Small intestine (tissue), 7 donors: ENCODE measurements at regions not wholly inside any gene's neighbourhood (a gene's known extent, or its start where the extent isn't known, plus 50 kb on each side); places are given as distances from the start of the nearest gene placed in this dataset.

Source experiments
- DNase-seq, 2 donors: peaks; one replicate each; pipeline versions ENCODE4 v3.0.0 to v3.0.0-alpha.2; 2013
- FAIRE-seq: peaks from 2 replicates; lab custom pipeline; 2012; peaks lifted over from hg19 to GRCh38; lab: Jason Lieb, UNC
- H3K27ac ChIP-seq, 3 donors: one replicate each; pipeline ENCODE4 v1.5.1; 2013; ENCODE audit warnings: low read length in 2 of 3, mild to moderate bottlenecking in 2 of 3, control low read depth in 1 of 3, inconsistent platforms in 1 of 3, low read depth in 1 of 3, moderate library complexity in 1 of 3
- H3K27me3 ChIP-seq, 3 donors: one replicate each; pipeline ENCODE4 v1.6.1; 2013; ENCODE audit warnings: low read length in 3 of 3, inconsistent platforms in 1 of 3; ENCODE audit not compliant: control insufficient read depth in 3 of 3, insufficient read depth in 3 of 3
- H3K36me3 ChIP-seq, 3 donors: one replicate each; pipeline ENCODE4 v1.6.1; 2013; ENCODE audit warnings: low read length in 3 of 3, inconsistent platforms in 1 of 3, low read depth in 1 of 3, mild to moderate bottlenecking in 1 of 3, moderate library complexity in 1 of 3; ENCODE audit not compliant: control insufficient read depth in 3 of 3, insufficient read depth in 2 of 3
- H3K4me1 ChIP-seq, 3 donors: one replicate each; pipeline ENCODE4 v1.6.1; 2013; ENCODE audit warnings: low read length in 2 of 3, inconsistent platforms in 1 of 3, low read depth in 1 of 3, mild to moderate bottlenecking in 1 of 3, moderate library complexity in 1 of 3; ENCODE audit not compliant: control insufficient read depth in 3 of 3, insufficient read depth in 2 of 3
- H3K4me3 ChIP-seq, 3 donors: one replicate each; pipeline ENCODE4 v1.5.1; 2013; ENCODE audit warnings: low read length in 3 of 3, control low read depth in 1 of 3, inconsistent platforms in 1 of 3, low read depth in 1 of 3, mild to moderate bottlenecking in 1 of 3, moderate library complexity in 1 of 3
- H3K9me3 ChIP-seq, 2 donors: one replicate each; pipeline ENCODE4 v1.6.1; 2013; ENCODE audit warnings: low read depth in 1 of 2, low read length in 1 of 2; ENCODE audit not compliant: control insufficient read depth in 2 of 2, insufficient read depth in 1 of 2
- WGBS, 3 donors: extraction: QIAGEN DNeasy Blood & Tissue Kit; methylation state at CpG; one replicate each; pipeline ENCODE4 v1.1.7; 2013; 5-methylcytosine and 5-hydroxymethylcytosine counted together
- donor health status: healthy with polysubstance abuse.
- donor health status: control.
- donor health status: control.
- donor health status: Bipolar disorder and iron deficiency.
- donor health status: healthy.

DNA sequence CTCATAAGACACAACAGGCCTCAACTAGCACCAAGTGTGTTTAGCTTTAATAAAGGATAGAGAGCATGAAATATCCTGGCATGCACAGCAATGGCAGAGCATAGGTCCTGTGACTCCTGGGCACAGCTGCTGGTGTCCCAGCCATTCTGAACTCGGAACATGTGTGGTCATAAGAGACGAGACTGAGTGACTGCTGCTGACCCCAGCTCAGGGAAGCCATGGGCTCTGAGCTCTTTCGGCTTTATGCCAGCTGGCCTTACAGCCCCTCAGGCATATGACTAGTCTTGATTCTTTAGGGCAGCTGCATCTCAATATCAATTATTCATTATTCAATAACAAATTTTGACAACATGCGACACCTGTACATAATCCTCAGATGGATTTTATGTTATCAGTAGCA, 62.4 kb upstream of the TOPAZ1 start:
- H3K27ac ChIP-seq = no peak overlapping the region
- WGBS, 3 donors = 88 to 92% (median 89%) methylated on average over 4 of the region's 4 CpGs
- FAIRE-seq (no peak), DNase-seq (no peak)
- no peaks in the 10 kb centered on the region for H3K4me1 ChIP-seq
- H3K36me3 ChIP-seq = no peaks in the 10 kb centered on the region
- H3K9me3 ChIP-seq = no peaks in the 10 kb centered on the region
- H3K27me3 ChIP-seq = peaks cover 0 to 3% (median 0%) of the 10 kb centered on the region in 3 donors
- H3K4me3 ChIP-seq = no peak overlapping the region

DNA sequence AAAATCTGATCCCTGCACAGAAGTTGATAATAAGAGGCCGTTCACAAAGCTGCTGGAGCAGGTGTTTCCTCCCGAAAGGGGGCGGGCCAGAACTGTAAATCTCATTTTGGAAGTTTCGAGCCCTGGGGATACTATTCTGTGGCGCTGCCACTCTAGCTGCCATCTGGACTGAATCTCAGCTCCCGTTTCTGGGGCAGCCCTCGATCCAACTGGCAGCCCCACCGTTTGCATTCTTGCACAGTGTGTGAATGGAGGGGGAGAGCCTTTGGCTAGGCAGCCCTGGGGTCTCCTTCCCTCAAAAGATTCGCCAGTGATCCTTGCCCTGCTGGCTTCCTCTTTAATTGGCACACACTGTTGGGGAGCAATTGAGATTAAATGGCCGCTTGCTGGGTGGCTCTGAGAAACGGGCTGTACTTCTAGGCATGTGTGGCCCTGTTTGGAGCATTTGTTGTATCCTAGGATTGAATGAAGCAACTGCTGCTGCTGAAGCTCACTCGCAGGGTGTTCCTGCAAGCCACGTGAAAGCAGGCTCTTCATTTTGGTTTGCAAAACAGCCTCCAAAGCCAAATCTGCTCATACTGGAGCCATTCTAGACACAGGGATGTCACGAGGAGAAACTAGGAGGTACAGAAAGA, 57.2 kb upstream of the TOPAZ1 start:
- Histone ChIP-seq H3K36me3 (no peaks in the 10 kb centered on the region), H3K27ac (peak overlapping the region in 1 of 3 donors; percentile 47), H3K4me3 (no peak overlapping the region), H3K9me3 (no peaks in the 10 kb centered on the region), H3K4me1 (peaks cover 0 to 3% (median 2%) of the 10 kb centered on the region in 3 donors), H3K27me3 (no peaks in the 10 kb centered on the region)
- 47 to 55% (median 47%) methylated on average over 14 of the region's 14 CpGs for WGBS, 3 donors
- FAIRE-seq = no peak
- DNase-seq = no peak

DNA sequence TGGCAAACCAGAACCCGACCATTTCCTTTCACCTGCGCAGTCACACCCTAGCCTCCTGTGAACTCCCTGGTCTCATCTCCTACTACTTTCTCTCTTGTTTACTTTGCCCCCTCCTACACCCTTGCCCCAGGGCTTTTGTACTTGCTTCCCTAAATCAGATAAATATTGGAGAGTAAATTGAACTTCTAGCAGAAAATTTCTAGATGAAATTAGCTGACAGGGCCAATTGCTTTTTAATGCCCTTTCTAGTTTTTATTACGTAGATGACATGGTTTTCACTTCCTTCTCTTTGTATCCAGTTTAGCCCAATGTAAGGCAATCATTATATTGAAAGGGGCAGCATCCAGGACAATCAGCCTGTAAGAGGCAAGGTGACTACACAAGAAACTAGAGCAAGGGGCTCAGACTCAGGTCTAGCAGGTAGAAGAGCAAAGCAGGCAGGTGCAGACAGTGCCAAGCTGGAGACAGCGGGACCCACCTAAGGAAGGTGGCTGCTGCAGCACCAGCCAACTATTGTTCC, 56.2 kb upstream of the TOPAZ1 start:
- no peak overlapping the region for H3K4me3 ChIP-seq
- 70 to 88% (median 84%) methylated on average over 4 of the region's 4 CpGs for WGBS, 3 donors
- peaks cover 0 to 3% (median 2%) of the 10 kb centered on the region in 3 donors for H3K4me1 ChIP-seq
- DNase-seq = no peak
- H3K27me3 ChIP-seq = no peaks in the 10 kb centered on the region
- FAIRE-seq = no peak
- no peaks in the 10 kb centered on the region for H3K9me3 ChIP-seq
- no peak overlapping the region for H3K27ac ChIP-seq
- H3K36me3 ChIP-seq = no peaks in the 10 kb centered on the region

DNA sequence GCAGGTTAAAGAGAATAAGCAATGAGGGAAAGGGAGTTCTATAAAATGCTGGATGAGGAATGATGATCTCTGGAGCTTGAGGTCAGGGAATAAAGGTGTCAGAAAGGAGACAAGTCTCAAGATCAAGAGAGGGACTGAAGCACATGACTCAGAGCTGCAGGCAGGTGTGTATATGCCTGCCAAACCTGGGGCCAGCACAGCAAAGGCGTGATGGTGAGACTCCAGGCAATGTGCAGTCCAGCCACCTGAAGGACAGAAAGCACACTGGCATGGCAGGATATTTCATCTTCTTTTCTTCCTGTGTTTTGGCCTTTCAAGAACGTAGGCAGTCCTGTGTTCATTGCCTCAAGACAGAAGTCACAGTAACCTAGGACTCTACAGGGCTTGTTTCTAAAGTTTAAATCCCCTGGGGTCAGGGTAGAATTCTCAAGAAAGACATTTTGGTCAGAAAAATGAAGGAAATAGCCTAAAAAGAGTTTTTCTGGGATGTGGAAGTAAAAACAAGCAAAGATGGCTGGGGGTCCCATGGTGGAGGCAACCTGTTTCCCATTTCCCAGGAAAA, 55.5 kb upstream of the TOPAZ1 start:
- 57 to 71% (median 67%) methylated on average over 2 of the region's 2 CpGs for WGBS, 3 donors
- peaks cover 0 to 2% of the 10 kb centered on the region in 2 donors for H3K9me3 ChIP-seq
- H3K27ac ChIP-seq = no peak overlapping the region
- no peaks in the 10 kb centered on the region for H3K36me3 ChIP-seq
- FAIRE-seq (no peak), DNase-seq (no peak)
- H3K4me1 ChIP-seq = peaks cover 0 to 3% (median 2%) of the 10 kb centered on the region in 3 donors
- H3K27me3 ChIP-seq = no peaks in the 10 kb centered on the region
- H3K4me3 ChIP-seq = no peak overlapping the region

DNA sequence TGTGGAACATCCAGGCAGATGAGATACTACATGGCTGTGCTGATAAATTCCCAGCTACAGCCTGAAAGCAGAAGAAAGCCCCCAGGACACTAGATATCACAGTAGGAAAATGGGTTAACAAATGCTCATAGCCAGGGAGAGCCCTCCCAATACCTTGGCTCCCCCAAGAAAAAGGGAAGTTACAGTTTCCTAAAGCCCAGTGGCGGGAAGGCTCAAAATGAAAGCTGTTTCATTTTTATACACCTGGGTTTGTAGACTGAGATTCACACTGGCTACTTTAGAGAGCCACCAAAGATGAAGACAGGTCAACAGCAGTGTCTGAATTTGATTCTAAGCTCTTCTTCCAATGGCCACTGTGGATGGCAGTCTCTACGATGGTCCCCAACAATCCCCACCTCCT, 55.0 kb upstream of the TOPAZ1 start:
- no peak for FAIRE-seq

More for the DNA sequence above, 55.0 kb upstream of the TOPAZ1 start:
- no peak overlapping the region for H3K4me3 ChIP-seq
- H3K36me3 ChIP-seq = no peaks in the 10 kb centered on the region
- H3K4me1 ChIP-seq = peaks cover 0 to 3% (median 2%) of the 10 kb centered on the region in 3 donors
- 50 to 60% (median 52%) methylated on average over 2 of the region's 2 CpGs for WGBS, 3 donors
- H3K27ac ChIP-seq = no peak overlapping the region
- H3K9me3 ChIP-seq = peaks cover 0 to 6% of the 10 kb centered on the region in 2 donors
- no peak for DNase-seq
- H3K27me3 ChIP-seq = no peaks in the 10 kb centered on the region
